Breast epithelium (tissue), 4 donors: ENCODE measurements at regions not wholly inside any gene's neighbourhood (a gene's known extent, or its start where the extent isn't known, plus 50 kb on each side); places are given as distances from the start of the nearest gene placed in this dataset.

Source experiments
- DNase-seq, 2 donors: peaks; one replicate each; pipeline ENCODE4 v3.0.0-alpha.2; 2019; ENCODE audit warnings: low spot score in 2 of 2
- H3K27ac ChIP-seq, 2 donors: fragments of 200-600 bp; sonication (generic) in 1 of 2; one replicate each; pipeline ENCODE4 v1.5.1; 2016 to 2019; ENCODE audit warnings: mild to moderate bottlenecking in 1 of 2
- H3K27me3 ChIP-seq, 2 donors: fragments of 200-600 bp; sonication (generic) in 1 of 2; one replicate each; pipeline versions ENCODE4 v1.5.1 to v1.6.0; 2017 to 2019; ENCODE audit warnings: control low read depth in 1 of 2, mild to moderate bottlenecking in 1 of 2
- H3K36me3 ChIP-seq: fragments of 200-600 bp; one replicate; pipeline ENCODE4 v1.5.1; 2019
- H3K4me1 ChIP-seq, 2 donors: fragments of 200-600 bp; sonication (generic); one replicate each; pipeline ENCODE4 v1.5.1; 2016 to 2019; ENCODE audit warnings: control low read depth in 1 of 2
- H3K4me3 ChIP-seq, 3 donors: fragments of 200-600 bp; sonication (generic); 1 replicate in 2 of 3; 2 replicates in 1 of 3; pipeline ENCODE4 v1.5.1; 2016 to 2019; ENCODE audit warnings: mild to moderate bottlenecking in 3 of 3, moderate library complexity in 2 of 3
- H3K9me3 ChIP-seq, 2 donors: fragments of 200-600 bp; sonication (generic) in 1 of 2; one replicate each; pipeline ENCODE4 v1.5.1; 2016 to 2019; ENCODE audit warnings: control low read depth in 1 of 2
- CTCF ChIP-seq, 3 donors: fragments of 450-650 bp; IDR thresholded peaks; one replicate each; pipeline ENCODE4 v1.5.1; 2016 to 2017; ENCODE audit warnings: antibody characterized with exemption in 3 of 3, mild to moderate bottlenecking in 3 of 3, moderate library complexity in 3 of 3
- POLR2A ChIP-seq: fragments of 450-650 bp; IDR thresholded peaks from one replicate; pipeline ENCODE4 v1.6.1; 2016; ENCODE audit warnings: antibody characterized with exemption, mild to moderate bottlenecking, moderate library complexity
- POLR2AphosphoS5 ChIP-seq, 3 donors: sonication (generic); formaldehyde crosslinking; IDR thresholded peaks; one replicate each; pipeline ENCODE4 v1.6.1; 2017; ENCODE audit warnings: antibody characterized with exemption in 3 of 3
- intact Hi-C: fragments of 100-400 bp; cut with DNase I; formaldehyde crosslinking; loops from one replicate; pipeline ENCODE4 v1.15.1; 2023; ENCODE audit warnings: low total_unique reads

- DNase-seq: no peak
- H3K9me3 ChIP-seq: no peaks in the 10 kb centered on the region
- TF ChIP-seq CTCF (IDR thresholded peaks at IDR 0.05) (no peak), POLR2A (no peak), POLR2AphosphoS5 (IDR thresholded peaks at IDR 0.05) (no peak)
- H3K4me3 ChIP-seq: no peak overlapping the region
- no peaks in the 10 kb centered on the region for H3K4me1 ChIP-seq
- no peak overlapping the region for H3K27ac ChIP-seq
- no peaks in the 10 kb centered on the region for H3K36me3 ChIP-seq
- intact Hi-C loops: loop anchor here (5.0 kb wide), 1 partner anchor 1040 kb away; no protein-coding TSS in a partner anchor
- peaks cover 0 to 37% of the 10 kb centered on the region in 2 donors for H3K27me3 ChIP-seq
These were observed 94.2 kb upstream of the RTL6 start for GRCh38 chr22:44592126-44592823.

- DNase-seq: no peak
- H3K4me1 ChIP-seq: no peaks in the 10 kb centered on the region
- H3K9me3 ChIP-seq: no peaks in the 10 kb centered on the region
- H3K27me3 ChIP-seq: peaks cover 0 to 43% of the 10 kb centered on the region in 2 donors
- no peak overlapping the region for H3K4me3 ChIP-seq
- intact Hi-C loops: loop anchor here (5.0 kb wide), 1 partner anchor 1039 kb away; no protein-coding TSS in a partner anchor
- H3K36me3 ChIP-seq: no peaks in the 10 kb centered on the region
- TF ChIP-seq POLR2AphosphoS5 (IDR thresholded peaks at IDR 0.05) (no peak), POLR2A (no peak), CTCF (IDR thresholded peaks at IDR 0.05) (no peak)
- H3K27ac ChIP-seq: no peak overlapping the region
These were observed 93.2 kb upstream of the RTL6 start for GRCh38 chr22:44591146-44591790.

GRCh38 chr22:44590291-44590690 is 92.3 kb upstream of the RTL6 start:
- Histone ChIP-seq H3K4me3 (no peak overlapping the region), H3K36me3 (no peaks in the 10 kb centered on the region), H3K9me3 (no peaks in the 10 kb centered on the region), H3K27me3 (peaks cover 0 to 43% of the 10 kb centered on the region in 2 donors), H3K27ac (no peak overlapping the region), H3K4me1 (no peaks in the 10 kb centered on the region)
- DNase-seq: no peak
- TF ChIP-seq CTCF (IDR thresholded peaks at IDR 0.05): no peak
- TF ChIP-seq POLR2A: no peak
- no peak for TF ChIP-seq POLR2AphosphoS5 (IDR thresholded peaks at IDR 0.05)
- intact Hi-C loops: loop anchor here (5.0 kb wide), 1 partner anchor 1038 kb away; no protein-coding TSS in a partner anchor

GRCh38 chr22:44589831-44590230 is 91.8 kb upstream of the RTL6 start:
- Histone ChIP-seq H3K4me1 (no peaks in the 10 kb centered on the region), H3K27ac (no peak overlapping the region), H3K36me3 (no peaks in the 10 kb centered on the region), H3K4me3 (no peak overlapping the region), H3K27me3 (peaks cover 0 to 43% of the 10 kb centered on the region in 2 donors), H3K9me3 (no peaks in the 10 kb centered on the region)
- DNase-seq: no peak
- TF ChIP-seq POLR2AphosphoS5 (IDR thresholded peaks at IDR 0.05): no peak
- TF ChIP-seq POLR2A: no peak
- TF ChIP-seq CTCF (IDR thresholded peaks at IDR 0.05): no peak
- intact Hi-C loops: loop anchor here (5.0 kb wide), 1 partner anchor 1038 kb away; no protein-coding TSS in a partner anchor

- TF ChIP-seq CTCF (IDR thresholded peaks at IDR 0.05) (no peak), POLR2A (no peak), POLR2AphosphoS5 (IDR thresholded peaks at IDR 0.05) (no peak)
- H3K27me3 ChIP-seq: peaks cover 0 to 51% of the 10 kb centered on the region in 2 donors
- no peaks in the 10 kb centered on the region for H3K9me3 ChIP-seq
- no peaks in the 10 kb centered on the region for H3K36me3 ChIP-seq
- no peaks in the 10 kb centered on the region for H3K4me1 ChIP-seq
- no peak overlapping the region for H3K27ac ChIP-seq
- H3K4me3 ChIP-seq: no peak overlapping the region
- DNase-seq: no peak
- intact Hi-C loops: no loop called here
These were observed 90.3 kb upstream of the RTL6 start for GRCh38 chr22:44588348-44588747.
